ENCODE measurements at regions not wholly inside any gene's neighbourhood (a gene's known extent, or its start where the extent isn't known, plus 50 kb on each side); places are given as distances from the start of the nearest gene placed in this dataset.

DNA sequence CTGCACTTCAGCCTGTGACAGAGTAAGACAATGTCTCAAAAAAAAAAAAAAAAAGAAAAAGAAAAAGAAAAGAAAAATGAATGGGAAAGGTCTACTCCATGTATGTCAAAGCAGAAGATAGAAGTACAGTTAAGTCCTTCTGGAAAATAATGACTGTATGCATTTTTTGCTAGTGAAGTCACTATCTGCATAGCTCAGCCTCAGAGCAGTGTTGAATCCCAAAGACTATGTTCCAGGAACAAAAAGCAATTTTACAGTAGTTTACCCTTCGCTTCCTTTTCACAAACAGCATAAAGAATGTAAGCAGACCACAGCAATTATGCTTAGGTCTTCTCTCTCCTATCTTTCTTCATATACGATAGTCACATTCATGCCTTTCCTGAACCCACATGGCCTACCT, 497.4 kb downstream of the CMPK2 start:
- no peak for TF ChIP-seq ZFX (IDR thresholded peaks at IDR 0.05; ENCODE audit: borderline replicate concordance)
- TF ChIP-seq, protein P1, sequence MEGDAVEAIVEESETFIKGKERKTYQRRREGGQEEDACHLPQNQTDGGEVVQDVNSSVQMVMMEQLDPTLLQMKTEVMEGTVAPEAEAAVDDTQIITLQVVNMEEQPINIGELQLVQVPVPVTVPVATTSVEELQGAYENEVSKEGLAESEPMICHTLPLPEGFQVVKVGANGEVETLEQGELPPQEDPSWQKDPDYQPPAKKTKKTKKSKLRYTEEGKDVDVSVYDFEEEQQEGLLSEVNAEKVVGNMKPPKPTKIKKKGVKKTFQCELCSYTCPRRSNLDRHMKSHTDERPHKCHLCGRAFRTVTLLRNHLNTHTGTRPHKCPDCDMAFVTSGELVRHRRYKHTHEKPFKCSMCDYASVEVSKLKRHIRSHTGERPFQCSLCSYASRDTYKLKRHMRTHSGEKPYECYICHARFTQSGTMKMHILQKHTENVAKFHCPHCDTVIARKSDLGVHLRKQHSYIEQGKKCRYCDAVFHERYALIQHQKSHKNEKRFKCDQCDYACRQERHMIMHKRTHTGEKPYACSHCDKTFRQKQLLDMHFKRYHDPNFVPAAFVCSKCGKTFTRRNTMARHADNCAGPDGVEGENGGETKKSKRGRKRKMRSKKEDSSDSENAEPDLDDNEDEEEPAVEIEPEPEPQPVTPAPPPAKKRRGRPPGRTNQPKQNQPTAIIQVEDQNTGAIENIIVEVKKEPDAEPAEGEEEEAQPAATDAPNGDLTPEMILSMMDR (IDR thresholded peaks at IDR 0.05): no peak

Measured in 22Rv1 (cell line).